Mesendoderm (in vitro differentiated cells): ENCODE measurements at regions not wholly inside any gene's neighbourhood (a gene's known extent, or its start where the extent isn't known, plus 50 kb on each side); places are given as distances from the start of the nearest gene placed in this dataset.

ENCODE experiments used
- DNase-seq: peaks from one replicate; pipeline ENCODE4 v3.0.0; 2013
- H2AK5ac ChIP-seq: 2 replicates; pipeline ENCODE4 v1.6.1; 2013; ENCODE audit warnings: low read length, inconsistent platforms
- H2BK120ac ChIP-seq: 2 replicates; pipeline ENCODE4 v1.6.1; 2013; ENCODE audit warnings: low read depth, mild to moderate bottlenecking, low read length, moderate library complexity, mixed read lengths
- H2BK15ac ChIP-seq: replicated peaks from 2 replicates; pipeline ENCODE4 v1.6.1; 2013; ENCODE audit warnings: low read depth, mild to moderate bottlenecking, moderate library complexity
- H2BK5ac ChIP-seq: 2 replicates; pipeline ENCODE4 v1.6.1; 2013; ENCODE audit warnings: low read length, inconsistent platforms
- H3K18ac ChIP-seq: 2 replicates; pipeline ENCODE4 v1.6.1; 2013; ENCODE audit warnings: mild to moderate bottlenecking, low read length, mixed read lengths
- H3K23ac ChIP-seq: one replicate; pipeline ENCODE4 v1.6.1; 2013; ENCODE audit warnings: low read length
- H3K27ac ChIP-seq: 2 replicates; pipeline ENCODE4 v1.5.1; 2013; ENCODE audit warnings: low read depth, mild to moderate bottlenecking, inconsistent platforms, low read length, moderate library complexity
- H3K27me3 ChIP-seq: 2 replicates; pipeline ENCODE4 v1.6.1; 2013; ENCODE audit warnings: low read length, control low read depth, mild to moderate bottlenecking, inconsistent platforms; ENCODE audit not compliant: insufficient read depth, poor library complexity
- H3K36me3 ChIP-seq: 2 replicates; pipeline ENCODE4 v1.6.1; 2013; ENCODE audit warnings: low read length, inconsistent platforms; ENCODE audit not compliant: control insufficient read depth, insufficient read depth
- H3K4ac ChIP-seq: one replicate; pipeline ENCODE4 v1.6.1; 2013; ENCODE audit warnings: low read depth, mild to moderate bottlenecking, low read length, moderate library complexity
- H3K4me1 ChIP-seq: 2 replicates; pipeline ENCODE4 v1.6.1; 2013; ENCODE audit warnings: low read depth, low read length, inconsistent platforms; ENCODE audit not compliant: control insufficient read depth
- H3K4me2 ChIP-seq: 2 replicates; pipeline ENCODE4 v1.6.1; 2013; ENCODE audit warnings: low read length
- H3K4me3 ChIP-seq: 2 replicates; pipeline ENCODE4 v1.5.1; 2013; ENCODE audit warnings: mild to moderate bottlenecking, low read length
- H3K56ac ChIP-seq: one replicate; pipeline ENCODE4 v1.6.1; 2013; ENCODE audit warnings: low read length
- H3K79me1 ChIP-seq: 2 replicates; pipeline ENCODE4 v1.6.1; 2013; ENCODE audit warnings: low read length, inconsistent platforms
- H3K79me2 ChIP-seq: 2 replicates; pipeline ENCODE4 v1.6.1; 2013; ENCODE audit warnings: mild to moderate bottlenecking, low read length; ENCODE audit not compliant: control insufficient read depth, insufficient read depth
- H3K9ac ChIP-seq: 2 replicates; pipeline ENCODE4 v1.6.1; 2013; ENCODE audit warnings: low read length, inconsistent platforms
- H4K5ac ChIP-seq: one replicate; pipeline ENCODE4 v1.6.1; 2013; ENCODE audit warnings: low read length
- H4K8ac ChIP-seq: one replicate; pipeline ENCODE4 v1.6.1; 2013; ENCODE audit warnings: low read depth, mild to moderate bottlenecking, control low read depth, low read length, moderate library complexity
- whole genome bisulfite sequencing: extraction: QIAGEN DNeasy Blood & Tissue Kit; methylation state at CpG from one replicate; pipeline ENCODE4 v1.1.7; 2013; ENCODE audit warnings: low lambda C conversion rate, missing lambda C conversion rate; ENCODE audit not compliant: insufficient coverage; ENCODE audit errors: extremely low coverage; 5-methylcytosine and 5-hydroxymethylcytosine counted together

GRCh38 chr3:103729547-103729946, 1294.7 kb downstream of the ZPLD1 start:
- H2BK15ac ChIP-seq: no peak overlapping the region
- H2BK120ac ChIP-seq: no peak overlapping the region
- H3K36me3 ChIP-seq: no peaks in the 10 kb centered on the region
- H2BK5ac ChIP-seq: no peak overlapping the region
- H3K4ac ChIP-seq: no peak overlapping the region
- no peaks in the 10 kb centered on the region for H3K79me1 ChIP-seq
- DNase-seq: no peak
- H2AK5ac ChIP-seq: no peak overlapping the region
- no peak overlapping the region for H3K18ac ChIP-seq
- no peaks in the 10 kb centered on the region for H3K4me1 ChIP-seq
- H3K27ac ChIP-seq: no peak overlapping the region
- no peak overlapping the region for H3K4me3 ChIP-seq
- H3K79me2 ChIP-seq: no peaks in the 10 kb centered on the region
- no peak overlapping the region for H3K23ac ChIP-seq
- 100% methylated on average over 1 of the region's 3 CpGs for whole genome bisulfite sequencing
- no peak overlapping the region for H4K5ac ChIP-seq
- H3K27me3 ChIP-seq: no peaks in the 10 kb centered on the region
- no peak overlapping the region for H4K8ac ChIP-seq
- H3K4me2 ChIP-seq: no peak overlapping the region
- H3K9ac ChIP-seq: no peak overlapping the region
- no peak overlapping the region for H3K56ac ChIP-seq

GRCh38 chr3:103730744-103731143, 1295.9 kb downstream of the ZPLD1 start:
- Histone ChIP-seq H4K5ac (no peak overlapping the region), H4K8ac (no peak overlapping the region), H3K23ac (no peak overlapping the region), H3K27ac (no peak overlapping the region), H3K56ac (no peak overlapping the region), H3K9ac (no peak overlapping the region), H3K4me2 (no peak overlapping the region), H3K27me3 (no peaks in the 10 kb centered on the region), H2BK15ac (no peak overlapping the region), H3K4ac (no peak overlapping the region), H2BK5ac (no peak overlapping the region), H3K79me2 (no peaks in the 10 kb centered on the region), H2BK120ac (no peak overlapping the region), H3K4me3 (no peak overlapping the region), H3K36me3 (no peaks in the 10 kb centered on the region), H3K79me1 (no peaks in the 10 kb centered on the region), H3K18ac (no peak overlapping the region), H3K4me1 (no peaks in the 10 kb centered on the region), H2AK5ac (no peak overlapping the region)
- WGBS: no CpG with 5 or more reads among the region's 3 CpGs
- DNase-seq: no peak

GRCh38 chr3:103752986-103753385, 1318.2 kb downstream of the ZPLD1 start:
- no peak overlapping the region for H2BK5ac ChIP-seq
- no peak overlapping the region for H3K4ac ChIP-seq
- no peak overlapping the region for H3K9ac ChIP-seq
- H4K8ac ChIP-seq: no peak overlapping the region
- no peaks in the 10 kb centered on the region for H3K4me1 ChIP-seq
- H3K36me3 ChIP-seq: no peaks in the 10 kb centered on the region
- no peak overlapping the region for H2BK120ac ChIP-seq
- no peaks in the 10 kb centered on the region for H3K79me1 ChIP-seq
- no peak overlapping the region for H3K56ac ChIP-seq
- no peak overlapping the region for H2BK15ac ChIP-seq
- H3K23ac ChIP-seq: no peak overlapping the region
- H3K27ac ChIP-seq: no peak overlapping the region
- H3K4me2 ChIP-seq: no peak overlapping the region
- H2AK5ac ChIP-seq: no peak overlapping the region
- H3K4me3 ChIP-seq: no peak overlapping the region
- H4K5ac ChIP-seq: no peak overlapping the region
- H3K27me3 ChIP-seq: no peaks in the 10 kb centered on the region
- no peak overlapping the region for H3K18ac ChIP-seq
- no peak for DNase-seq
- H3K79me2 ChIP-seq: no peaks in the 10 kb centered on the region

- no peaks in the 10 kb centered on the region for H3K27me3 ChIP-seq
- no peak overlapping the region for H3K23ac ChIP-seq
- no peaks in the 10 kb centered on the region for H3K79me2 ChIP-seq
- no peak overlapping the region for H2AK5ac ChIP-seq
- H4K8ac ChIP-seq: no peak overlapping the region
- H3K27ac ChIP-seq: no peak overlapping the region
- no peak overlapping the region for H2BK15ac ChIP-seq
- H3K18ac ChIP-seq: no peak overlapping the region
- no peaks in the 10 kb centered on the region for H3K4me1 ChIP-seq
- H3K4me3 ChIP-seq: no peak overlapping the region
- no peak overlapping the region for H3K9ac ChIP-seq
- no peak overlapping the region for H3K56ac ChIP-seq
- H3K4ac ChIP-seq: no peak overlapping the region
- H3K4me2 ChIP-seq: no peak overlapping the region
- H3K36me3 ChIP-seq: no peaks in the 10 kb centered on the region
- WGBS: no CpG with 5 or more reads among the region's 12 CpGs
- H2BK5ac ChIP-seq: no peak overlapping the region
- DNase-seq: no peak
- H4K5ac ChIP-seq: no peak overlapping the region
- H3K79me1 ChIP-seq: no peaks in the 10 kb centered on the region
- H2BK120ac ChIP-seq: no peak overlapping the region
These were observed 1332.8 kb downstream of the ZPLD1 start for GRCh38 chr3:103767635-103768034.

GRCh38 chr3:103785017-103785416, 1350.2 kb downstream of the ZPLD1 start:
- no peak overlapping the region for H3K18ac ChIP-seq

GRCh38 chr3:103785537-103785936, 1350.7 kb downstream of the ZPLD1 start:
- no peak overlapping the region for H2AK5ac ChIP-seq
- H2BK15ac ChIP-seq: no peak overlapping the region
- no peak overlapping the region for H3K4ac ChIP-seq
- H2BK5ac ChIP-seq: no peak overlapping the region
- H3K4me1 ChIP-seq: no peaks in the 10 kb centered on the region
- no peak overlapping the region for H3K56ac ChIP-seq
- H3K27ac ChIP-seq: no peak overlapping the region
- no peaks in the 10 kb centered on the region for H3K79me1 ChIP-seq
- no peak overlapping the region for H3K4me3 ChIP-seq
- no CpG with 5 or more reads among the region's 1 CpG for WGBS
- H3K79me2 ChIP-seq: no peaks in the 10 kb centered on the region
- H3K23ac ChIP-seq: no peak overlapping the region
- H4K8ac ChIP-seq: no peak overlapping the region
- H3K27me3 ChIP-seq: no peaks in the 10 kb centered on the region
- no peak overlapping the region for H3K9ac ChIP-seq
- H3K18ac ChIP-seq: no peak overlapping the region
- DNase-seq: no peak
- H2BK120ac ChIP-seq: no peak overlapping the region
- H4K5ac ChIP-seq: no peak overlapping the region
- H3K4me2 ChIP-seq: no peak overlapping the region
- H3K36me3 ChIP-seq: no peaks in the 10 kb centered on the region

More at GRCh38 chr3:103785017-103785416, 1350.2 kb downstream of the ZPLD1 start:
- H2BK5ac ChIP-seq: no peak overlapping the region
- DNase-seq: no peak
- H3K4me1 ChIP-seq: no peaks in the 10 kb centered on the region
- H4K5ac ChIP-seq: no peak overlapping the region
- no peak overlapping the region for H2AK5ac ChIP-seq
- H3K4ac ChIP-seq: no peak overlapping the region
- H3K23ac ChIP-seq: no peak overlapping the region
- no peak overlapping the region for H3K56ac ChIP-seq
- no peak overlapping the region for H2BK15ac ChIP-seq
- no peak overlapping the region for H2BK120ac ChIP-seq
- H4K8ac ChIP-seq: no peak overlapping the region
- H3K27me3 ChIP-seq: no peaks in the 10 kb centered on the region
- WGBS: no CpG with 5 or more reads among the region's 2 CpGs
- H3K9ac ChIP-seq: no peak overlapping the region
- no peaks in the 10 kb centered on the region for H3K79me2 ChIP-seq
- H3K36me3 ChIP-seq: no peaks in the 10 kb centered on the region
- H3K79me1 ChIP-seq: no peaks in the 10 kb centered on the region
- H3K27ac ChIP-seq: no peak overlapping the region
- H3K4me3 ChIP-seq: no peak overlapping the region
- H3K4me2 ChIP-seq: no peak overlapping the region
